ENCODE measurements at regions not wholly inside any gene's neighbourhood (a gene's known extent, or its start where the extent isn't known, plus 50 kb on each side); places are given as distances from the start of the nearest gene placed in this dataset.

- TF ChIP-seq, protein P1, sequence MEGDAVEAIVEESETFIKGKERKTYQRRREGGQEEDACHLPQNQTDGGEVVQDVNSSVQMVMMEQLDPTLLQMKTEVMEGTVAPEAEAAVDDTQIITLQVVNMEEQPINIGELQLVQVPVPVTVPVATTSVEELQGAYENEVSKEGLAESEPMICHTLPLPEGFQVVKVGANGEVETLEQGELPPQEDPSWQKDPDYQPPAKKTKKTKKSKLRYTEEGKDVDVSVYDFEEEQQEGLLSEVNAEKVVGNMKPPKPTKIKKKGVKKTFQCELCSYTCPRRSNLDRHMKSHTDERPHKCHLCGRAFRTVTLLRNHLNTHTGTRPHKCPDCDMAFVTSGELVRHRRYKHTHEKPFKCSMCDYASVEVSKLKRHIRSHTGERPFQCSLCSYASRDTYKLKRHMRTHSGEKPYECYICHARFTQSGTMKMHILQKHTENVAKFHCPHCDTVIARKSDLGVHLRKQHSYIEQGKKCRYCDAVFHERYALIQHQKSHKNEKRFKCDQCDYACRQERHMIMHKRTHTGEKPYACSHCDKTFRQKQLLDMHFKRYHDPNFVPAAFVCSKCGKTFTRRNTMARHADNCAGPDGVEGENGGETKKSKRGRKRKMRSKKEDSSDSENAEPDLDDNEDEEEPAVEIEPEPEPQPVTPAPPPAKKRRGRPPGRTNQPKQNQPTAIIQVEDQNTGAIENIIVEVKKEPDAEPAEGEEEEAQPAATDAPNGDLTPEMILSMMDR (IDR thresholded peaks at IDR 0.05; ENCODE audit: insufficient read depth, low read length): no peak
- TF ChIP-seq REST (IDR thresholded peaks at IDR 0.05; ENCODE audit: insufficient replicate concordance, low read depth) (no peak), GABPA (IDR thresholded peaks at IDR 0.05; ENCODE audit: low read depth) (no peak), POLR2AphosphoS5 (IDR thresholded peaks at IDR 0.05; ENCODE audit: low read depth) (no peak), SPI1 (IDR thresholded peaks at IDR 0.05; ENCODE audit: borderline replicate concordance, low read depth) (no peak)
These were observed 556.3 kb downstream of the PCDH17 start for GRCh38 chr13:58187881-58188280.

All from HL-60 (cell line).